ENCODE measurements at regions not wholly inside any gene's neighbourhood (a gene's known extent, or its start where the extent isn't known, plus 50 kb on each side); places are given as distances from the start of the nearest gene placed in this dataset.

GRCh38 chr14:101357038-101357437, 204.3 kb upstream of the DIO3 start:
- no peak for DNase-seq (ENCODE audit: low spot score)

GRCh38 chr14:101357559-101358319, 203.6 kb upstream of the DIO3 start:
- DNase-seq (ENCODE audit: low spot score) = no peak

GRCh38 chr14:101358320-101359125, 202.8 kb upstream of the DIO3 start:
- DNase-seq (ENCODE audit: low spot score) = no peak

- DNase-seq (ENCODE audit: low spot score) = no peak
These were observed 201.9 kb upstream of the DIO3 start for GRCh38 chr14:101359221-101360053.

GRCh38 chr14:101360054-101360911, 201.0 kb upstream of the DIO3 start:
- no peak for DNase-seq (ENCODE audit: low spot score)

GRCh38 chr14:101361044-101361443, 200.3 kb upstream of the DIO3 start:
- DNase-seq (ENCODE audit: low spot score) = no peak

- no peak for DNase-seq (ENCODE audit: low spot score)
These were observed 199.6 kb upstream of the DIO3 start for GRCh38 chr14:101361451-101362433.

GRCh38 chr14:101362529-101363260, 198.6 kb upstream of the DIO3 start:
- no peak for DNase-seq (ENCODE audit: low spot score)

- DNase-seq (ENCODE audit: low spot score) = no peak
These were observed 198.1 kb upstream of the DIO3 start for GRCh38 chr14:101363261-101363555.

- no peak for DNase-seq (ENCODE audit: low spot score)
These were observed 197.4 kb upstream of the DIO3 start for GRCh38 chr14:101363880-101364391.

GRCh38 chr14:101364503-101365328, 196.6 kb upstream of the DIO3 start:
- no peak for DNase-seq (ENCODE audit: low spot score)

GRCh38 chr14:101365329-101366158, 195.8 kb upstream of the DIO3 start:
- DNase-seq (ENCODE audit: low spot score) = peak; percentile 1

GRCh38 chr14:101367421-101368261, 193.7 kb upstream of the DIO3 start:
- DNase-seq (ENCODE audit: low spot score) = no peak

- DNase-seq (ENCODE audit: low spot score) = no peak
These were observed 192.7 kb upstream of the DIO3 start for GRCh38 chr14:101368629-101369028.

- no peak for DNase-seq (ENCODE audit: low spot score)
These were observed 191.9 kb upstream of the DIO3 start for GRCh38 chr14:101369194-101369915.
